Suprapubic skin (tissue), 4 donors: ENCODE measurements at regions not wholly inside any gene's neighbourhood (a gene's known extent, or its start where the extent isn't known, plus 50 kb on each side); places are given as distances from the start of the nearest gene placed in this dataset.

ENCODE experiments used
- EP300 ChIP-seq: sonication (generic); formaldehyde crosslinking; IDR thresholded peaks from one replicate; pipeline ENCODE4 v1.6.1; 2017; ENCODE audit warnings: antibody characterized with exemption
- POLR2A ChIP-seq, 2 donors: fragments of 450-650 bp; IDR thresholded peaks; one replicate each; pipeline ENCODE4 v1.6.1; 2017; ENCODE audit warnings: antibody characterized with exemption in 2 of 2, mild to moderate bottlenecking in 2 of 2, moderate library complexity in 2 of 2
- POLR2AphosphoS5 ChIP-seq, 3 donors: sonication (generic); formaldehyde crosslinking; IDR thresholded peaks; one replicate each; pipeline ENCODE4 v1.6.1; 2017; ENCODE audit warnings: antibody characterized with exemption in 3 of 3
- TF ChIP-seq, protein P1 (sequence below), 2 donors: fragments of 200-600 bp in 1 of 2; fragments of 450-650 bp in 1 of 2; sonication (generic) in 1 of 2; IDR thresholded peaks; one replicate each; pipeline ENCODE4 v1.5.1; 2016 to 2019; ENCODE audit warnings: antibody characterized with exemption in 2 of 2, mild to moderate bottlenecking in 1 of 2, moderate library complexity in 1 of 2

DNA sequence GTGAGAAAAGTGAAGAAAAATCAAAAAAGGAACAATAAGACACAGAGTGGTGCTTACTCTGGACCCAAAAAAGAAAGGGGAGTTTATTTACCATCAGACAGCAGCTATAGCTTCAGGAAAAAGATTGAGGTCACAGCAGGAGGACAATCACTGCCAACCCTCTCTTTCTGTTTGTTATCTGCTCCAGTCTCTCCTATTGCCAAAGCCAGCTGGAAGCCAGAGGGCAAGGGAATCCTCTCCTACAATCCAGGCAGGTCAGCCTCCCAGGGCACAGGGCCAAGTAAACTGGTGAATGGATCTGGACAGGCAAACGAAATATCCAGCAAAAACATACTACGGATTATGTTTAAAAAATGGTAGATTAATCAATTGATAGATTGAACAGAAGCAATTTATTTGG, 306.9 kb upstream of the SLIT2 start:
- TF ChIP-seq, protein P1, sequence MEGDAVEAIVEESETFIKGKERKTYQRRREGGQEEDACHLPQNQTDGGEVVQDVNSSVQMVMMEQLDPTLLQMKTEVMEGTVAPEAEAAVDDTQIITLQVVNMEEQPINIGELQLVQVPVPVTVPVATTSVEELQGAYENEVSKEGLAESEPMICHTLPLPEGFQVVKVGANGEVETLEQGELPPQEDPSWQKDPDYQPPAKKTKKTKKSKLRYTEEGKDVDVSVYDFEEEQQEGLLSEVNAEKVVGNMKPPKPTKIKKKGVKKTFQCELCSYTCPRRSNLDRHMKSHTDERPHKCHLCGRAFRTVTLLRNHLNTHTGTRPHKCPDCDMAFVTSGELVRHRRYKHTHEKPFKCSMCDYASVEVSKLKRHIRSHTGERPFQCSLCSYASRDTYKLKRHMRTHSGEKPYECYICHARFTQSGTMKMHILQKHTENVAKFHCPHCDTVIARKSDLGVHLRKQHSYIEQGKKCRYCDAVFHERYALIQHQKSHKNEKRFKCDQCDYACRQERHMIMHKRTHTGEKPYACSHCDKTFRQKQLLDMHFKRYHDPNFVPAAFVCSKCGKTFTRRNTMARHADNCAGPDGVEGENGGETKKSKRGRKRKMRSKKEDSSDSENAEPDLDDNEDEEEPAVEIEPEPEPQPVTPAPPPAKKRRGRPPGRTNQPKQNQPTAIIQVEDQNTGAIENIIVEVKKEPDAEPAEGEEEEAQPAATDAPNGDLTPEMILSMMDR (IDR thresholded peaks at IDR 0.05), result no peak
- no peak for TF ChIP-seq POLR2A (IDR thresholded peaks at IDR 0.05)
- no peak for TF ChIP-seq POLR2AphosphoS5 (IDR thresholded peaks at IDR 0.05)
- no peak for TF ChIP-seq EP300
